ENCODE measurements at regions not wholly inside any gene's neighbourhood (a gene's known extent, or its start where the extent isn't known, plus 50 kb on each side); places are given as distances from the start of the nearest gene placed in this dataset.

GRCh38 chr3:55226696-55227095, 260.4 kb downstream of the WNT5A start:
- TF ChIP-seq CTCF (IDR thresholded peaks at IDR 0.05; ENCODE audit: control extremely low read depth, extremely low read depth, low read depth, missing control alignments): no peak
- no peak for DNase-seq (ENCODE audit: extremely low spot score)
- ChIA-PET CTCF (no interaction called here), POLR2A (no interaction called here)

DNA sequence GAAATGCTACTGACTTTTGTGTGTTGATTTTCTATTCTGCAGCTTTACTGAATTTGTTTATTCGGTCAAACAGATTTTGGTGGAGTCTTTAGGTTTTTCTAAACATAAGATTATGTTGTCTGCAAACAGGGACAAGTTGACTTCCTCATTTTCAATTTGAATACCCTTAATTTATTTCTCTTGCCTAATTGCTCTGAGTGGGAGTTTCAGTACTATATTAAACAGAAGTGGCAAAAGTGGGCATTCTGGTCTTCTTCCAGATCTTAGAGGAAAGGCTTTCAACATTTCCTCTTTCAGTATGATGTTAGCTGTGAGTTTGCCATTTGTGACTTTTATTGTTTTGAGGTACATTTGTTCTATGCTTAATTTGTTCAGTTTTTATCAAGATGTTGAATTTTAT, 268.5 kb downstream of the WNT5A start:
- POLR2A ChIA-PET: no interaction called here
- TF ChIP-seq CTCF (IDR thresholded peaks at IDR 0.05; ENCODE audit: control extremely low read depth, extremely low read depth, low read depth, missing control alignments): no peak
- DNase-seq (ENCODE audit: extremely low spot score): no peak
- CTCF ChIA-PET: no interaction called here

DNA sequence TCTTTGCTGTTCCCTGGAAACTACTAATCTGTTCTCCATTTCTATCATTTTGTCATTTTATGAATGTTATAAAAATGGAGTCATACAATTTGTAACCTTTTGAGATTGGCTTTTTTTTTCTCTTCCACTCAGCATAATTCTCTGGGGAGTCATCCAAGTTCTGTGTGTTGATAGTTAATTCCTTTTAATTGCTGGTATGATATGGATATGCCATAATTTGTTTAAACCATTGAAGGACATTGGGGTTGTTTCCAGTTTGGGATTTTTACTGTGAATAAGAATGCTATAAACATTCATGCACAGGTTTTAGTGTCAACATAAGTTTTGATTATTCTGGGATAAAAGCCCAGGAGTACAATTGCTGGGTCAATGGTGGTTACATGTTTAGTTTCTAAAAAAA, 279.4 kb downstream of the WNT5A start:
- DNase-seq (ENCODE audit: extremely low spot score): no peak
- no peak for TF ChIP-seq CTCF (IDR thresholded peaks at IDR 0.05; ENCODE audit: control extremely low read depth, extremely low read depth, low read depth, missing control alignments)
- ChIA-PET CTCF (no interaction called here), POLR2A (no interaction called here)

DNA sequence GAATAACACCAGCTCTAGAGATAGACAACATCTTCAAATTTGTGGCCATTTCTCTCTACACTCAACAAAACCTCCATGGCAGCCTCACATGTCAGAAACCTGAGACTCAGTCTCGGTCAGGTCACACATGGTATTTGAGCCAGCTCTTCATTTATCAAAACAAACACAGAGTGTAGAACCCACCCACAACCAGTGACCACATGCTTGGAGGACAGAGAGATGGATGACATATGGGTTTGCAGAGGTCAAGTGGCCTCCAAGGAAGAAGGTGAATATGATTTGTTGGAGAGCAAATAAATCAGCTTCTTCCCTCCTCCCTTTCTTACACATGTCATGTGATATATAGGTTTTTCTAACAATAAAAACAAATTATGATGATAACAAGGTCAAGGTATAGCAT, 278.1 kb upstream of the LRTM1 start:
- ChIA-PET CTCF (interaction anchor here (2.6 kb wide), 1 partner anchor 15 kb away, joined by 6 read pairs; no protein-coding TSS in a partner anchor), POLR2A (no interaction called here)
- TF ChIP-seq CTCF (IDR thresholded peaks at IDR 0.05; ENCODE audit: control extremely low read depth, extremely low read depth, low read depth, missing control alignments): no peak
- DNase-seq (ENCODE audit: extremely low spot score): no peak

DNA sequence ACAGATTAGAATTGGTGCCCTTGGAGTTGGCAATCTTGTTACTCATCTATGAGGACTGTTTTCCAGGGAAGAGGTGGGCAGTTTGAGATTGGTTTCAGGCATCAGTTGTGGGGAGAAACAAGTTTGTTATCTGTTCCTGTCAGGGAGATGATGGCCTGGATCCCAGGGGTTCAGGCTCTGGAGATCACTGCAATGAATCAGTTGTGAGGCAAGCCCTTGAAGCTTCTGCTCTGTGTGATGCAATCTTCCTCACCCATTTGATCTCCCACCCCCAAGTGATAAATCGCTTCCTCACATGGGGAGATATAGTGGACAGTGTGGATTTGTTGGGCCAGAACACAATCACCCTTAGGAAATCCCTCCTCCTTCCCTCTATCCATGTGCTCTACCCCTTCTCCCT, 276.6 kb upstream of the LRTM1 start:
- ChIA-PET POLR2A (no interaction called here), CTCF (interaction anchor here (1.4 to 2.6 kb wide), 2 partner anchors 13 to 38 kb away, joined by 3 to 6 read pairs; no protein-coding TSS in a partner anchor)
- no peak for DNase-seq (ENCODE audit: extremely low spot score)
- no peak for TF ChIP-seq CTCF (IDR thresholded peaks at IDR 0.05; ENCODE audit: control extremely low read depth, extremely low read depth, low read depth, missing control alignments)

GRCh38 chr3:55203546-55203945, 275.7 kb upstream of the LRTM1 start:
- ChIA-PET CTCF (interaction anchor here (1.4 to 2.6 kb wide), 2 partner anchors 12 to 39 kb away, joined by 3 to 6 read pairs; no protein-coding TSS in a partner anchor), POLR2A (no interaction called here)
- DNase-seq (ENCODE audit: extremely low spot score): no peak
- TF ChIP-seq CTCF (IDR thresholded peaks at IDR 0.05; ENCODE audit: control extremely low read depth, extremely low read depth, low read depth, missing control alignments): no peak

GRCh38 chr3:55203006-55203405, 275.1 kb upstream of the LRTM1 start:
- TF ChIP-seq CTCF (IDR thresholded peaks at IDR 0.05; ENCODE audit: control extremely low read depth, extremely low read depth, low read depth, missing control alignments): no peak
- ChIA-PET POLR2A (no interaction called here), CTCF (interaction anchor here (1.4 kb wide), 1 partner anchor 40 kb away, joined by 3 read pairs; no protein-coding TSS in a partner anchor)
- DNase-seq (ENCODE audit: extremely low spot score): no peak
